IMR-90 (cell line): ENCODE measurements at regions not wholly inside any gene's neighbourhood (a gene's known extent, or its start where the extent isn't known, plus 50 kb on each side); places are given as distances from the start of the nearest gene placed in this dataset.

Experiments
- ATAC-seq: fragments of 200-7000 bp; cut with Tn5 transposase; 2 replicates; pipeline ENCODE4 v1.9.1; 2020; ENCODE audit warnings: low read depth, mild to moderate bottlenecking, moderate library complexity
- BruUV-seq: library from RNA; stranded (reverse); fragments of 400-500 nt; replicated peaks from 2 replicates; lab custom pipeline; 2021; lab: Mats Ljungman, UMichigan
- CTCF ChIA-PET: fragments of 300-600 bp; formaldehyde crosslinking; extraction: SDS; loops from one replicate; lab custom pipeline; 2021; ENCODE audit warnings: antibody characterized with exemption; lab: Yijun Ruan, JAX
- POLR2A ChIA-PET: fragments of 300-600 bp; sonication (Branson Sonifier 250); formaldehyde crosslinking; loops from one replicate; lab custom pipeline; 2022; ENCODE audit warnings: antibody characterized with exemption; ENCODE audit not compliant: unreplicated experiment; lab: Charles Lee
- DNase-seq: peaks from one replicate; pipeline ENCODE4 v3.0.0; 2013
- H2AFZ ChIP-seq: replicated peaks from 2 replicates; pipeline ENCODE3; 2013; ENCODE audit warnings: low read length, mild to moderate bottlenecking; ENCODE audit not compliant: poor library complexity
- H2AK5ac ChIP-seq: 2 replicates; pipeline ENCODE4 v1.6.1; 2013; ENCODE audit warnings: low read depth, low read length, inconsistent platforms
- H2AK9ac ChIP-seq: replicated peaks from 2 replicates; pipeline ENCODE3; 2013; ENCODE audit warnings: mild to moderate bottlenecking, low read depth, low read length, moderate library complexity; ENCODE audit not compliant: poor library complexity
- H2BK120ac ChIP-seq: 2 replicates; pipeline ENCODE4 v1.6.1; 2013; ENCODE audit warnings: low read depth, low read length, inconsistent platforms
- H2BK15ac ChIP-seq: 3 replicates; pipeline ENCODE4 v1.6.1; 2013; ENCODE audit warnings: low read depth, low read length, inconsistent platforms
- H2BK20ac ChIP-seq: 2 replicates; pipeline ENCODE4 v1.6.1; 2013; ENCODE audit warnings: low read depth, mild to moderate bottlenecking, inconsistent platforms, low read length, moderate library complexity
- H2BK5ac ChIP-seq: 2 replicates; pipeline ENCODE4 v1.6.1; 2013; ENCODE audit warnings: mild to moderate bottlenecking, low read depth, low read length, inconsistent platforms; ENCODE audit not compliant: poor library complexity, severe bottlenecking
- H3K14ac ChIP-seq: replicated peaks from 2 replicates; pipeline ENCODE4 v1.6.1; 2013; ENCODE audit warnings: low read depth, low read length, inconsistent platforms
- H3K18ac ChIP-seq: 2 replicates; pipeline ENCODE4 v1.6.1; 2013; ENCODE audit warnings: low read depth, low read length, control low read depth
- H3K23ac ChIP-seq: 2 replicates; pipeline ENCODE4 v1.6.1; 2013; ENCODE audit warnings: low read depth, low read length, inconsistent platforms
- H3K27ac ChIP-seq: 2 replicates; pipeline ENCODE4 v1.5.1; 2013; ENCODE audit warnings: mild to moderate bottlenecking, control low read depth, low read length; ENCODE audit not compliant: insufficient read depth
- H3K27me3 ChIP-seq: 2 replicates; pipeline ENCODE4 v1.6.1; 2013; ENCODE audit warnings: low read length; ENCODE audit not compliant: control insufficient read depth, insufficient read depth
- H3K36me3 ChIP-seq: 2 replicates; pipeline ENCODE4 v1.6.1; 2013; ENCODE audit warnings: low read length, mixed read lengths; ENCODE audit not compliant: control insufficient read depth, insufficient read depth
- H3K4ac ChIP-seq: 2 replicates; pipeline ENCODE4 v1.6.1; 2013; ENCODE audit warnings: low read depth, low read length, inconsistent platforms
- H3K4me1 ChIP-seq: 2 replicates; pipeline ENCODE4 v1.6.1; 2013; ENCODE audit warnings: low read length, mixed read lengths; ENCODE audit not compliant: control insufficient read depth, insufficient read depth
- H3K4me2 ChIP-seq: 2 replicates; pipeline ENCODE4 v1.6.1; 2013; ENCODE audit warnings: low read depth, mild to moderate bottlenecking, control low read depth, low read length, moderate library complexity
- H3K4me3 ChIP-seq: 2 replicates; pipeline ENCODE4 v1.5.1; 2013; ENCODE audit warnings: low read depth, mild to moderate bottlenecking, control low read depth, low read length, moderate library complexity; ENCODE audit not compliant: insufficient read depth
- H3K56ac ChIP-seq: 2 replicates; pipeline ENCODE4 v1.6.1; 2013; ENCODE audit warnings: low read length, inconsistent platforms; ENCODE audit not compliant: insufficient read depth; ENCODE audit errors: extremely low read depth
- H3K79me1 ChIP-seq, 2 experiments: 2 replicates each; pipeline ENCODE4 v1.6.1; 2013; ENCODE audit warnings: low read length in 2 of 2, inconsistent platforms in 1 of 2, low read depth in 1 of 2
- H3K9ac ChIP-seq: 2 replicates; pipeline ENCODE4 v1.6.1; 2013; ENCODE audit warnings: low read depth, low read length, control low read depth
- H3K9me1 ChIP-seq: 2 replicates; pipeline ENCODE4 v1.6.1; 2013; ENCODE audit warnings: low read length, inconsistent platforms; ENCODE audit not compliant: insufficient read depth
- H3K9me3 ChIP-seq: 2 replicates; pipeline ENCODE4 v1.6.1; 2013; ENCODE audit warnings: low read length; ENCODE audit not compliant: control insufficient read depth, insufficient read depth
- H4K20me1 ChIP-seq: 2 replicates; pipeline ENCODE4 v1.6.1; 2013; ENCODE audit warnings: low read length, inconsistent platforms; ENCODE audit not compliant: insufficient read depth
- H4K5ac ChIP-seq: 2 replicates; pipeline ENCODE4 v1.6.1; 2013; ENCODE audit warnings: mild to moderate bottlenecking, low read depth, low read length, control low read depth
- H4K8ac ChIP-seq, 2 experiments: 2 replicates each; pipeline ENCODE4 v1.6.1; 2013; ENCODE audit warnings: low read depth in 2 of 2, low read length in 2 of 2, control low read depth in 1 of 2, inconsistent platforms in 1 of 2
- H4K91ac ChIP-seq: 2 replicates; pipeline ENCODE4 v1.6.1; 2013; ENCODE audit warnings: low read depth, low read length, inconsistent platforms; ENCODE audit not compliant: insufficient read depth
- BHLHE40 ChIP-seq: fragments of 150-350 bp; IDR thresholded peaks from 2 replicates; pipeline ENCODE4 v1.6.1; 2016; ENCODE audit warnings: mild to moderate bottlenecking, low read depth, low read length
- ELK1 ChIP-seq: fragments of 150-350 bp; IDR thresholded peaks from 2 replicates; pipeline ENCODE4 v1.6.1; 2016; ENCODE audit warnings: low read depth, mild to moderate bottlenecking, low read length, moderate library complexity, borderline replicate concordance
- NFE2L2 ChIP-seq: fragments of 150-350 bp; IDR thresholded peaks from 2 replicates; pipeline ENCODE4 v1.6.1; 2016; ENCODE audit warnings: low read depth, mild to moderate bottlenecking, low read length
- RCOR1 ChIP-seq: IDR thresholded peaks from 2 replicates; pipeline ENCODE4 v1.6.1; 2012; ENCODE audit warnings: mild to moderate bottlenecking, low read length, improper control_type of control experiment; ENCODE audit not compliant: insufficient replicate concordance
- RFX5 ChIP-seq: IDR thresholded peaks from 2 replicates; pipeline ENCODE4 v1.8.0; 2012; ENCODE audit warnings: low read depth, mild to moderate bottlenecking, low read length, moderate library complexity
- SMC3 ChIP-seq: fragments of 150-350 bp; IDR thresholded peaks from 2 replicates; pipeline ENCODE4 v1.6.1; 2016; ENCODE audit warnings: low read depth, mild to moderate bottlenecking, antibody characterized with exemption, low read length, moderate library complexity
- WGBS, 2 experiments: methylation state at CpG; one replicate each; pipeline versions ENCODE4 v1.1.5 to v1.1.7; 2013; ENCODE audit warnings: missing lambda C conversion rate in 2 of 2; ENCODE audit not compliant: insufficient read length in 1 of 2; ENCODE audit errors: extremely low coverage in 2 of 2; 5-methylcytosine and 5-hydroxymethylcytosine counted together
- dilution Hi-C: fragments of 300-500 bp; cut with HindIII; formaldehyde crosslinking; loops from one replicate; pipeline ENCODE4 v1.14.3; 2018; ENCODE audit warnings: low sequenced_read_pairs; ENCODE audit not compliant: unreplicated experiment
- in situ Hi-C: fragments of 300-500 bp; cut with MboI; formaldehyde crosslinking; loops from 3 replicates; pipeline ENCODE4 v1.14.3; 2019; ENCODE audit warnings: low sequenced_read_pairs, inconsistent platforms, mixed read lengths
- intact Hi-C: fragments of 100-400 bp; cut with micrococcal nuclease; formaldehyde crosslinking; loops from 2 replicates; pipeline ENCODE4 v1.10.0; 2022

- Histone ChIP-seq H3K9me3 (no peaks in the 10 kb centered on the region), H4K5ac (no peak overlapping the region), H3K79me1 (no peaks in the 10 kb centered on the region), H3K56ac (no peak overlapping the region), H2BK120ac (no peak overlapping the region), H3K14ac (peak overlapping the region; percentile 65; the same call in 1 of the 2 replicates), H3K23ac (no peak overlapping the region), H2BK15ac (no peak overlapping the region), H3K4me1 (peaks cover 4% of the 10 kb centered on the region; the same call in 1 of the 2 replicates), H3K27me3 (no peaks in the 10 kb centered on the region), H3K18ac (no peak overlapping the region), H3K4me2 (no peak overlapping the region), H3K27ac (no peak overlapping the region), H2AK5ac (no peak overlapping the region), H3K9ac (no peak overlapping the region), H2AK9ac (no peak overlapping the region), H4K20me1 (no peaks in the 10 kb centered on the region), H3K4ac (no peak overlapping the region), H3K4me3 (no peak overlapping the region), H2BK5ac (no peak overlapping the region), H2BK20ac (no peak overlapping the region; the same call in 1 of the 2 replicates), H2AFZ (no peak overlapping the region), H3K36me3 (no peaks in the 10 kb centered on the region), H3K9me1 (no peaks in the 10 kb centered on the region), H4K91ac (no peak overlapping the region), H4K8ac (peak overlapping the region in 1 of 2 experiments; percentile 44; a peak in 1 of 4 replicates)
- in situ Hi-C loops, result no loop called here
- POLR2A ChIA-PET, result no interaction called here
- CTCF ChIA-PET, result no interaction called here
- intact Hi-C loops, result no loop called here
- ATAC-seq, result no peak
- TF ChIP-seq NFE2L2 (no peak), RFX5 (no peak), RCOR1 (no peak), ELK1 (no peak), SMC3 (no peak), BHLHE40 (no peak)
- DNase-seq, result no peak
- no CpG with 5 or more reads among the region's 2 CpGs for WGBS, 2 experiments
- no TSS peak for BruUV-seq
- dilution Hi-C loops, result no loop called here
These were observed 142.0 kb downstream of the DUSP6 start for GRCh38 chr12:89210277-89210676.
